ENCODE measurements at regions not wholly inside any gene's neighbourhood (a gene's known extent, or its start where the extent isn't known, plus 50 kb on each side); places are given as distances from the start of the nearest gene placed in this dataset.

DNA sequence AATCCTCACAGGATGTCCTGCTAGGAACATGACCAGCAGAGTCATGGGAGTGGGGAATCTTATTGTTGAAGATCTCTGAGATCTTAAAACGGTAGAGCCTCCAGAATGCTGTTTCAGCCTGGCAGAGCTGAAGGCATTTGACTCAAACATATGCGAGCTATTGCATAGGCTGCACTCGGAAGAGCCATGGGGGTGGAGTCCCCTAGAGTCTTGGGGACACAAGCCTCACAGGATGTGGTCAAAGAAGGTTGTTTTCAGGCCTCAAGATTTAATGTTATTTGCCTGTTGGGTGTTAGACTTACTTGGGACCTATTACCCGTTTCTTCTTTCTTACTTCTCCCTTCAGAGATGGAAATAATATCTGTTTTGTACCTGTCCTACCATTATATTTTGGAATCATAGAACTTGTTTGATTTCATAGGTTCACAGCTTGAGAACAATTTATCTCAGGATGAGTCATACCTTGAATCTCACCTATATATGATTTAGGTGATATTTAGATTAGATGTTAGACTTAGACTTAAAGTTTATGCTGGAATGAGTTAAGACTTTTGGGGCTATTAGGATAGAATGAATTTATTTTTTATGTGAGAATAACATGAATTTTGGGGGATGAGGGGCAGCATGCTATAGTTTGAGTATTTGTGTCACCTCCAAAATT, 172.2 kb upstream of the ATP2B1 start:
- DNase-seq, result peak in 1 of 2 donors; percentile 66
- no peaks in the 10 kb centered on the region for H3K9me3 ChIP-seq (ENCODE audit: control insufficient read depth in 2 of 2, insufficient read depth in 1 of 2, low read depth in 1 of 2, low read length in 1 of 2)
- WGBS, 3 donors, result 48 to 67% (median 60%) methylated on average over 4 of the region's 4 CpGs
- H3K27ac ChIP-seq (ENCODE audit: low read depth in 1 of 3, low read length in 2 of 3), result peak overlapping the region in 2 of 3 donors; percentile 8 to 81
- FAIRE-seq, result no peak
- H3K27me3 ChIP-seq (ENCODE audit: control insufficient read depth in 3 of 3, insufficient read depth in 3 of 3, low read length in 3 of 3), result no peaks in the 10 kb centered on the region
- no peaks in the 10 kb centered on the region for H3K36me3 ChIP-seq (ENCODE audit: control insufficient read depth in 3 of 3, insufficient read depth in 2 of 3, low read depth in 1 of 3, low read length in 3 of 3)
- H3K4me1 ChIP-seq (ENCODE audit: control insufficient read depth in 3 of 3, insufficient read depth in 2 of 3, low read depth in 1 of 3, low read length in 2 of 3), result no peaks in the 10 kb centered on the region
- no peak overlapping the region for H3K4me3 ChIP-seq (ENCODE audit: low read depth in 1 of 3, low read length in 3 of 3)

DNA sequence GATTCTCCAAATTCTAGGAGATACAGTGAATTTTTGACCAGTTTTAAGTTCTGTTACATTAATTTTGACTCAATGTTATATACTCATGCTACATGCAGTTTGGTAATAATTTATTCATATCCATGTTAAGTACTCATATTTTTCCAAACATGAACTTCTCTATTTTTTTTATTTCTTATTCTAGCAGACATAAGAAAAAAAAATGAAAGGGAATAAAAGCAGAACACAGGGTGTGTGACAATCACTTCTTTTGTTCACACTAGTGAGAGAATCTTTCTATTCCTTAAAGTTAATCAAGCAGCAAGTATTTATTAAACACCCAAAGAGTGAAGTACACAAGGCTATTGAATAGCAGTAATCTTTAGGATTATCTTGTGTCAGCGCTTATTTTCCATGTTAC, 171.1 kb upstream of the ATP2B1 start:
- FAIRE-seq (no peak), DNase-seq (no peak)
- 68 to 87% (median 85%) methylated on average over 1 of the region's 1 CpG for WGBS, 3 donors
- Histone ChIP-seq H3K4me3 (ENCODE audit: low read depth in 1 of 3, low read length in 3 of 3) (no peak overlapping the region), H3K27me3 (ENCODE audit: control insufficient read depth in 3 of 3, insufficient read depth in 3 of 3, low read length in 3 of 3) (no peaks in the 10 kb centered on the region), H3K36me3 (ENCODE audit: control insufficient read depth in 3 of 3, insufficient read depth in 2 of 3, low read depth in 1 of 3, low read length in 3 of 3) (no peaks in the 10 kb centered on the region), H3K4me1 (ENCODE audit: control insufficient read depth in 3 of 3, insufficient read depth in 2 of 3, low read depth in 1 of 3, low read length in 2 of 3) (no peaks in the 10 kb centered on the region), H3K9me3 (ENCODE audit: control insufficient read depth in 2 of 2, insufficient read depth in 1 of 2, low read depth in 1 of 2, low read length in 1 of 2) (no peaks in the 10 kb centered on the region), H3K27ac (ENCODE audit: low read depth in 1 of 3, low read length in 2 of 3) (no peak overlapping the region)

DNA sequence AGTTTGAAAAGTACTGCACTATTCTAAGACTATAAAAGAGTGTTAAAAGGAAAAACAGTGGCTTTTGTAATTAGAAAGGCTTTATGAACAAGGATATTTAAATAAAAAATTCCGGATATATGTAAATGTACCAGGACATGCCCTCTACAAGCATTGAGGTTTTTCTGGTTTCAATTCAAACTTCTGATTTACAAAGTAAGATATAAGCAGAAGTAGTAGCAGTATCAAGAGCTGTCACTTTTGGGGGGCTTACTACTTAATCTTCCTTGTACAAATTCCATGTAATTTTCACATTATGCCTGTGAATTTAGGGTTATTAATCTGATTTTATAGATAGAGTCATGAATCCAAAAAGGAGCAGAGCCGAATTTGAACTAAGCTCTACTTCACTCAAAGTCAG, 170.3 kb upstream of the ATP2B1 start:
- DNase-seq, result no peak
- WGBS, 3 donors, result 68 to 82% (median 73%) methylated on average over 2 of the region's 2 CpGs
- Histone ChIP-seq H3K9me3 (ENCODE audit: control insufficient read depth in 2 of 2, insufficient read depth in 1 of 2, low read depth in 1 of 2, low read length in 1 of 2) (no peaks in the 10 kb centered on the region), H3K36me3 (ENCODE audit: control insufficient read depth in 3 of 3, insufficient read depth in 2 of 3, low read depth in 1 of 3, low read length in 3 of 3) (no peaks in the 10 kb centered on the region), H3K27ac (ENCODE audit: low read depth in 1 of 3, low read length in 2 of 3) (no peak overlapping the region), H3K4me3 (ENCODE audit: low read depth in 1 of 3, low read length in 3 of 3) (no peak overlapping the region), H3K27me3 (ENCODE audit: control insufficient read depth in 3 of 3, insufficient read depth in 3 of 3, low read length in 3 of 3) (no peaks in the 10 kb centered on the region), H3K4me1 (ENCODE audit: control insufficient read depth in 3 of 3, insufficient read depth in 2 of 3, low read depth in 1 of 3, low read length in 2 of 3) (no peaks in the 10 kb centered on the region)
- no peak for FAIRE-seq

DNA sequence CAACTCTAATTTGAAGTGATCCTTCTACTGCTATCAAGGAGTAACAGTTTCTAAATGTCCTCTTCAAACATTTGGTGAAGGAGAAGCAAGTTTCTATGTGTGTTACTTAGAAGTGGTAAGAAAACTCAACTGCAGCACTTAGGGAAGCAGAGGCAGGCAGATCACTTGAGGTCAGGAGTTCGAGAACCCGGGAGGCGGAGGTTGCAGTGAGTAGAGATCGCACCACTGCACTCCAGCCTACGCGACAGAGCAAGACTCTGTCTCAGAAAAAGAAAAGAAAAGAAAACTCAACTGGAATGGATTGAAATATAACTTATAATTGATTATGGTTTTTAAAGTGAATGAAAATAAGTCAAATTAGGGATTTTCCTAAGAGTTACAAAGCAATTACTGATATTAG, 169.7 kb upstream of the ATP2B1 start:
- FAIRE-seq (no peak), DNase-seq (no peak)
- Histone ChIP-seq H3K27me3 (ENCODE audit: control insufficient read depth in 3 of 3, insufficient read depth in 3 of 3, low read length in 3 of 3) (no peaks in the 10 kb centered on the region), H3K9me3 (ENCODE audit: control insufficient read depth in 2 of 2, insufficient read depth in 1 of 2, low read depth in 1 of 2, low read length in 1 of 2) (no peaks in the 10 kb centered on the region), H3K36me3 (ENCODE audit: control insufficient read depth in 3 of 3, insufficient read depth in 2 of 3, low read depth in 1 of 3, low read length in 3 of 3) (no peaks in the 10 kb centered on the region), H3K27ac (ENCODE audit: low read depth in 1 of 3, low read length in 2 of 3) (no peak overlapping the region), H3K4me1 (ENCODE audit: control insufficient read depth in 3 of 3, insufficient read depth in 2 of 3, low read depth in 1 of 3, low read length in 2 of 3) (no peaks in the 10 kb centered on the region), H3K4me3 (ENCODE audit: low read depth in 1 of 3, low read length in 3 of 3) (no peak overlapping the region)
- WGBS, 3 donors, result 86 to 92% (median 89%) methylated on average over 6 of the region's 6 CpGs

DNA sequence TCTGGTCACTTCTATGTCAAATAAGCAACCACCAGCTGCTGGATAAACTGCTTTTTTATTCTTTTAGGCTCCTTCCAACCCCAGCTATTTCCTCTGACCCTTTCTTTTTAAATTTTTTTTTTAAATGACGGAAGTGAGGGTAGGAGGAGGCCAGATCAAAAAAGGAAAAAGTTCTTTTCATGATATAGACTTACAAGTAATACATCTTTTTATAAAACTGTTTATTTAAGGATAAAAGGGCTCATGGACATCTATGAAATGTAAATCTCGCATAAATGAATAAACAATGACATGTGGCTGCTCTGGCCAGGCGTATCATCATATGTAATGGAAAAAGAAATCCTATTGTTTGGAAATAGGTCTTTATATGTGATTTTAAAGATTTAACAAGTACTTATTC, 169.0 kb upstream of the ATP2B1 start:
- no peaks in the 10 kb centered on the region for H3K27me3 ChIP-seq (ENCODE audit: control insufficient read depth in 3 of 3, insufficient read depth in 3 of 3, low read length in 3 of 3)
- H3K36me3 ChIP-seq (ENCODE audit: control insufficient read depth in 3 of 3, insufficient read depth in 2 of 3, low read depth in 1 of 3, low read length in 3 of 3), result no peaks in the 10 kb centered on the region
- 82 to 92% (median 84%) methylated on average over 3 of the region's 3 CpGs for WGBS, 3 donors
- no peaks in the 10 kb centered on the region for H3K4me1 ChIP-seq (ENCODE audit: control insufficient read depth in 3 of 3, insufficient read depth in 2 of 3, low read depth in 1 of 3, low read length in 2 of 3)
- no peak for DNase-seq
- no peak overlapping the region for H3K4me3 ChIP-seq (ENCODE audit: low read depth in 1 of 3, low read length in 3 of 3)
- H3K27ac ChIP-seq (ENCODE audit: low read depth in 1 of 3, low read length in 2 of 3), result no peak overlapping the region
- H3K9me3 ChIP-seq (ENCODE audit: control insufficient read depth in 2 of 2, insufficient read depth in 1 of 2, low read depth in 1 of 2, low read length in 1 of 2), result no peaks in the 10 kb centered on the region
- FAIRE-seq, result no peak

DNA sequence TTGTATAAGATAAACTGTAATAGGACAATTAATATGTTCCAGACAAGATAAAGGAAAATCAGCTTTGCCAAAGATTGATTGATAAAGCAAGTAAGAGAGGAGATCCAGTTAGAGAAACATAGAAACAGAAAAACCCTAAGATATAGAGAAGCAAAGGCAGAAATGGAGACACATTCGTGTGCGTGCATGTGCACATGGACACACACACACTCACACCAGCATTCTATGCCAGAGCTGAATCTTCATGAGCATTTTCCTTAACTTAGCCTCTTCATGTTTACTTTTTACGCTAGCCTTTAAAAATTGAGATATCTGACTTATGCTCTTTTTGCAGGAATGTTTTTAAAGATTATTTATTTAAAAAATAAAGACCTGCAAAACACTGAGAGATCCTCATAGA, 168.5 kb upstream of the ATP2B1 start:
- no peaks in the 10 kb centered on the region for H3K27me3 ChIP-seq (ENCODE audit: control insufficient read depth in 3 of 3, insufficient read depth in 3 of 3, low read length in 3 of 3)
- H3K4me1 ChIP-seq (ENCODE audit: control insufficient read depth in 3 of 3, insufficient read depth in 2 of 3, low read depth in 1 of 3, low read length in 2 of 3), result no peaks in the 10 kb centered on the region
- H3K9me3 ChIP-seq (ENCODE audit: control insufficient read depth in 2 of 2, insufficient read depth in 1 of 2, low read depth in 1 of 2, low read length in 1 of 2), result no peaks in the 10 kb centered on the region
- no peak overlapping the region for H3K4me3 ChIP-seq (ENCODE audit: low read depth in 1 of 3, low read length in 3 of 3)
- H3K27ac ChIP-seq (ENCODE audit: low read depth in 1 of 3, low read length in 2 of 3), result no peak overlapping the region
- 88 to 93% (median 93%) methylated on average over 3 of the region's 3 CpGs for WGBS, 3 donors
- DNase-seq (no peak), FAIRE-seq (no peak)
- no peaks in the 10 kb centered on the region for H3K36me3 ChIP-seq (ENCODE audit: control insufficient read depth in 3 of 3, insufficient read depth in 2 of 3, low read depth in 1 of 3, low read length in 3 of 3)

DNA sequence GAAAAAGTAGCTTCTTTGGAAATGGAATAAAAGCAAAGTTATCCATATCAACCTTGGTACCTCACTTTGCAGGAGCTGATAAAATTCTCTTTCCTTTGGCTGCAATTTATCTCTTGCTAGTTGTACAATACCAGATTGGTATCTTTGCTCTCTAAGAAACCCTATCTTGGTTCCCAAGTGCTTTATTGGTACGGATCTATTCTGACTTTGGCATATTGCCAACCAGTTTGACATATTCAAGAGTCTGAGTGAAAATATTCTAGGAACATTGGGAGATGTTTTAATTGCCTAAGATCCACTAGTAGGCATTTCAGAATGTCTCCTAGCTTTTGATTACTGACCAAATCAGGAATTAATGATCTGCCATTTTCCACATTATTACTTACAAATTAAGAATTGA, 167.2 kb upstream of the ATP2B1 start:
- no peaks in the 10 kb centered on the region for H3K27me3 ChIP-seq (ENCODE audit: control insufficient read depth in 3 of 3, insufficient read depth in 3 of 3, low read length in 3 of 3)
- FAIRE-seq (no peak), DNase-seq (no peak)
- H3K9me3 ChIP-seq (ENCODE audit: control insufficient read depth in 2 of 2, insufficient read depth in 1 of 2, low read depth in 1 of 2, low read length in 1 of 2), result peaks cover 0 to 6% of the 10 kb centered on the region in 2 donors
- no peaks in the 10 kb centered on the region for H3K4me1 ChIP-seq (ENCODE audit: control insufficient read depth in 3 of 3, insufficient read depth in 2 of 3, low read depth in 1 of 3, low read length in 2 of 3)
- 11 to 43% (median 28%) methylated on average over 1 of the region's 1 CpG for WGBS, 3 donors
- no peak overlapping the region for H3K27ac ChIP-seq (ENCODE audit: low read depth in 1 of 3, low read length in 2 of 3)
- H3K36me3 ChIP-seq (ENCODE audit: control insufficient read depth in 3 of 3, insufficient read depth in 2 of 3, low read depth in 1 of 3, low read length in 3 of 3), result no peaks in the 10 kb centered on the region
- H3K4me3 ChIP-seq (ENCODE audit: low read depth in 1 of 3, low read length in 3 of 3), result no peak overlapping the region

DNA sequence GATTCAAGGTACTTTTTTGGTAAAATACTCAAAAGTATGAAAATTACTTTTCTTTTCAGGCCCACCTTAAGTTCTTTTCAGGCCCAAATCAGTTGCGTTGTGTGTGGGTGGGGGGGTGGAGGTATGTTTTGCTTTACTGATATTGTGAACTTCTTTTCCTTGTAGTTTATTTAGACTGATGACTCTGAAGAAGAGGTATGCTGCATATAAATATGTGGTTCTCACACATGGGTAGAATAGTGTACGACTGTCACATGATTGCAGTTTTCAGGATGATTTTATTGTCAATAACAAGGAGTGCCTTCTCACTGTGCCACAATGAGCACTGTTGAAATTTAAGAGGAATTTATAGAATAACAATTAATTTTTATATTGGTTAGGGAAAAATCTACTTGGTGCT, 166.6 kb upstream of the ATP2B1 start:
- no peak overlapping the region for H3K4me3 ChIP-seq (ENCODE audit: low read depth in 1 of 3, low read length in 3 of 3)
- no peak overlapping the region for H3K27ac ChIP-seq (ENCODE audit: low read depth in 1 of 3, low read length in 2 of 3)
- peaks cover 0 to 7% of the 10 kb centered on the region in 2 donors for H3K9me3 ChIP-seq (ENCODE audit: control insufficient read depth in 2 of 2, insufficient read depth in 1 of 2, low read depth in 1 of 2, low read length in 1 of 2)
- no peak for FAIRE-seq
- 83 to 87% (median 87%) methylated on average over 2 of the region's 2 CpGs for WGBS, 3 donors
- no peaks in the 10 kb centered on the region for H3K4me1 ChIP-seq (ENCODE audit: control insufficient read depth in 3 of 3, insufficient read depth in 2 of 3, low read depth in 1 of 3, low read length in 2 of 3)
- no peak for DNase-seq
- H3K27me3 ChIP-seq (ENCODE audit: control insufficient read depth in 3 of 3, insufficient read depth in 3 of 3, low read length in 3 of 3), result no peaks in the 10 kb centered on the region
- H3K36me3 ChIP-seq (ENCODE audit: control insufficient read depth in 3 of 3, insufficient read depth in 2 of 3, low read depth in 1 of 3, low read length in 3 of 3), result no peaks in the 10 kb centered on the region

DNA sequence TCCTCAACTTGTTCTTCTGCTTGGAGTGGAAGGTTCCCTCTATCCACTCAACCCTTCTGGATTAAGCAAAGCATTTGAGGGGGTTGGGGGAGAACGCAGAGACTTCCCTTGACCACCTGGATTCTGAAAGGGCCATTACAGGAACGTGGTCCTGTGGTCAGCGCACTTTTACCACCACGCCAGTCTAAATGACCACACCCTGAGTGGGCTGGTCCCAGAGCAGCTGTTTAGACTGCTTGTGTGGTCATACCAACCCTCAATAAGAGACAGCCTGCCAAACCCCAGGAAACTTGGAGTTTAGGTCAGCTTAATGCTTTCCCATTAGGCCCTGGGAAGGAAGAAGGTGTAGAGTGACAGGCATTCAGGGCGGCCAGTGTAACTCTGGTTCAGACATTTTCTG, 165.5 kb upstream of the ATP2B1 start:
- Histone ChIP-seq H3K4me1 (ENCODE audit: control insufficient read depth in 3 of 3, insufficient read depth in 2 of 3, low read depth in 1 of 3, low read length in 2 of 3) (no peaks in the 10 kb centered on the region), H3K4me3 (ENCODE audit: low read depth in 1 of 3, low read length in 3 of 3) (no peak overlapping the region), H3K9me3 (ENCODE audit: control insufficient read depth in 2 of 2, insufficient read depth in 1 of 2, low read depth in 1 of 2, low read length in 1 of 2) (peaks cover 0 to 7% of the 10 kb centered on the region in 2 donors), H3K27ac (ENCODE audit: low read depth in 1 of 3, low read length in 2 of 3) (no peak overlapping the region), H3K27me3 (ENCODE audit: control insufficient read depth in 3 of 3, insufficient read depth in 3 of 3, low read length in 3 of 3) (no peaks in the 10 kb centered on the region), H3K36me3 (ENCODE audit: control insufficient read depth in 3 of 3, insufficient read depth in 2 of 3, low read depth in 1 of 3, low read length in 3 of 3) (no peaks in the 10 kb centered on the region)
- DNase-seq, result no peak
- no peak for FAIRE-seq
- WGBS, 3 donors, result 85 to 95% (median 93%) methylated on average over 5 of the region's 5 CpGs
